NCI-H1694 (cell line): ENCODE measurements at regions not wholly inside any gene's neighbourhood (a gene's known extent, or its start where the extent isn't known, plus 50 kb on each side); places are given as distances from the start of the nearest gene placed in this dataset.
"Not testable (repeated sequence)": the region's sequence is repeated elsewhere in the genome, so short reads cannot be mapped to it uniquely, and the experiment has no call there.

Experiments used
- DNase-seq: peaks from one replicate; lab custom pipeline; 2025; lab: John Stamatoyannopoulos, UW

DNA sequence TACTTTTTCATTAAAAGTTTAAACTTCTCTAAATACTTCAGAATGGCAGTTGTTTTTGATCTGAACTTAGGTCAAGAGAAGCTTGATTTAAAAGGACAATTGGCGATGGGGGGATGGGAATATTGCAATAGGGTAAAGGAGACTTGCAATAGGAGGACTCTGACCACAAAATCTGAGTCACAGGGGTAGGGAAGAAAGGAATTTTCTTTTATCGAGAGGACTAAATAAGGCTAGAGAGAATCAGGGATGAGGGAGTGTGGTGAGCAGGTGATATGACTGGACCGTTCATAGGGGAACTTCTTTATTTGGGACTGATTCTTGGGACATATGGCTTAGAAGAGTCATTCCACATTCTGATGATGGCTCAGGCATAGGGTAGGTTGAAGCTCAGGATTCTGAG lies 1260.2 kb downstream of the ADGRL3 start:
- DNase-seq, result no peak

GRCh38 chr4:62457356-62457755 lies 1257.2 kb downstream of the ADGRL3 start:
- no peak for DNase-seq

GRCh38 chr4:62455871-62456270 lies 1255.7 kb downstream of the ADGRL3 start:
- no peak for DNase-seq

GRCh38 chr4:62454535-62454934 lies 1254.4 kb downstream of the ADGRL3 start:
- DNase-seq, result no peak

DNA sequence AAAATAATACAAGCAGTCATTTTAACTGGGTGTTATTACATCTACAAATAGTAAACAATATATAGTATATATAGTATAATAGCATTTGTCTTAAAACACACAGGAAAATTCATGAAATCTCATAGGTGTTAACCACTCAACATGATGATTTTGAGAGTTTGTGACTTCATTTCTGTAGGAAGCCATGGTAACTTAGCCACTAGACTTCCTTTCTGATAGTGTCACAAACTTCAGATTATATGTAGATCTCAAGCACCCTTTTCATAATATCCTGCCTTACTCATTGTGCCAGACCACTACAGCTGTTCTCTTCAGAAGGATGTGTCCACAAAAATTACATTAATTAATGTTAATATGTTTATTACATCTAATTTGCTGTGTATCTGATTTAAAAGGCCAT lies 1250.6 kb downstream of the ADGRL3 start:
- no peak for DNase-seq

DNA sequence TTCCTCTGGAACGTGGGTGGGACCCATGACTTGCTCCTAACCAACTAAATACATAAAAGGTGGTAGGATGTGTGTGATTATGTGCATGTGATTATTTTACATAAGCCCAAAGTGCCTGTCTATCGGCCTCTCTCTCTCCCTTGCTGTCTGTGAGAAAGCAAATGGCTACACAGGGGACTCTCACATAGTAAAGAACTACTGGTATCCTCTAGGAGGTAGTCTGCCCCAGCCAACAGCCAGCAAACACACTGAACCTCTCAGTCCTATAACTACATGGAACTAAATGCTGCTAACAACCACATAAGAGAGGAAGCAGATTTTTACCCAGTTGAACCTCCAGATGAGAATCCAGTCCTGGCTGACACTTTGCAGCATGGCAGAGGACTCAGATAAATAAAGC lies 1249.4 kb downstream of the ADGRL3 start:
- no peak for DNase-seq

GRCh38 chr4:62448911-62449310 lies 1248.8 kb downstream of the ADGRL3 start:
- DNase-seq, result no peak

GRCh38 chr4:62439051-62439450 lies 1238.9 kb downstream of the ADGRL3 start:
- DNase-seq, result no peak

DNA sequence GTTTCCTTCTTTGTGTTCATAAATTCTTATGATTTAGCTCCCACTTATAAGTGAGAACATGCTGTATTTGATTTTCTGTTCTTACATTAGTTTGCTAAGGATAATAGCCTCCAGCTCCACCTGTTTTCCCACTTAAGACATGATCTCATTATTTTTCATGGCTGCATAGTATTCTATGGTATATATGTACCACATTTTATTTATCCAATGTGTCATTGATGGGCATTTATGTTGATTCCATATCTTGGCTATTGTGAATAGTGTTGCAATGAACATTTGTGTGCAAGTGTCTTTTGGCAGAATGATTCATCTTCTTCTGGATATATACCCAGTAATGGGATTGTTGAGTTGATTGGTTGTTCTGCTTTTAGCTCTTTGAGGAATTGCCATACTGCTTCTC lies 1234.8 kb downstream of the ADGRL3 start:
- DNase-seq, result no peak

DNA sequence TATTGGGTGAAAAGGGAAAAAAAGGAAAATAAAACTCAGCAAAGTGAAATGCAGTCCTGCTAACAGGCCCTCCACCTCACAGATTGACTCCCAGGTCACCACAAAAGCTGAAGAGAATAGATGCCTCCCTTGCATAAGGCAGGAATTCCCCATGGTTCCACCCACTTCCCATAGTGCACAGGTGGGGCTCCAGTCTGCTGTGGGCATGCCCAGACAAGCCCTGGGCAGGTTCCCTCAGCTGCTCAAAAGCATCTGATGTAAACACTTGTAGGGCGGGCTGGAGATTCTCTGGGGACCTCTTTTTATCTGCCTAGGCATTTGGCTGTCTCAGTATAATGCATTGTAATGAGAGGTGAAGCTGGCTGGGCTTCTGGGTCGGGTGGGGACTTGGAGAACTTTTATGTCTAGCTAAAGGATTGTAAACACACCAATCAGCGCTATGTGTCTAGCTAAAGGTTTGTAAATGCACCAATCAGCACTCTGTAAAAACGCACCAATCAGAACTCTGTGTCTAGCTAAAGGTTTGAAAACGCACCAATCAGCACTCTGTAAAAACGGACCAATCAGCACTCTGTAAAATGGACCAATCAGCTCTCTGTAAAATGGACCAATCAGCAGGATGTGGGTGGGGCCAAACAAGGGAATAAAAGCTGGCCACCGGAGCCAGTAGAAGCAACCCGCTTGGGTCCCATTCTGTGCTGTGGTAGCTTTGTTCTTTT lies 1231.5 kb downstream of the ADGRL3 start:
- not testable (repeated sequence) for DNase-seq

DNA sequence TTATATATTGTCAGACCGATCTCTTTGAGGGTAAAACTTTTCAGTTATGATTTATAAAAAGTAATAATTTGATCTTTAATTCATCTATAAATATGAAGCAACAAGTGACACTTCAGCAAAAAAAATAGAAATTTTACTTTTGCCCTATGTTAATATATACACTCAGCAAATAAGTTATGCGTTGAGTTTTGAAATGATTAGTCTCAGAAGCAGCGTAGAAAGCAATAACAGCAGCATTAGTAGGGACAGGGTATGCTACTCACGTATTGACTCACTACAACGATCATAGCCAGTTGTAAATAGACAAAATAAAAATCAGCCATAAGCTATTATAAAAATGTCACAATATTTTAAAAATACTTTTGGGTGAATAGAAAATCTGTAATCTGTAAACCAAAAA lies 1229.2 kb downstream of the ADGRL3 start:
- DNase-seq, result no peak

DNA sequence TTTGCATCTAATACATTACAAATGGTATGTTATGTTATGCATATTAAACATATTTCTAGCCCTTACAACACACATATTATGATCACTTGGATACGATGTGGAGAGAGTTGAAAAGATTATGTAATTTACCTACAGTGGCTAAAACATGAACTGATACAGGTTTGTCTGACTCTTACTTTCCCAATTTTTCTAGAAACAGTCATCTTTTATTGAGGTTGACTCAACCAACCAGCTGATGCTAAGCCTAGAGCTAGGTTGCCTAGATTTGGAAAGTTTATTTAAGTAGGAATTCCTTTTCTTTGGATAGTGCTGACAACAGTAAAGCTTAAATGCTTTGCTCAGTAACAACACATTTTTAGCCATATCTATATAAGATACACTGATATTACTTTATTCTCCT lies 1215.1 kb downstream of the ADGRL3 start:
- DNase-seq, result no peak

- no peak for DNase-seq
Observed at GRCh38 chr4:62414563-62414962, 1214.4 kb downstream of the ADGRL3 start.

GRCh38 chr4:62410371-62411003 lies 1210.4 kb downstream of the ADGRL3 start:
- DNase-seq, result no peak

DNA sequence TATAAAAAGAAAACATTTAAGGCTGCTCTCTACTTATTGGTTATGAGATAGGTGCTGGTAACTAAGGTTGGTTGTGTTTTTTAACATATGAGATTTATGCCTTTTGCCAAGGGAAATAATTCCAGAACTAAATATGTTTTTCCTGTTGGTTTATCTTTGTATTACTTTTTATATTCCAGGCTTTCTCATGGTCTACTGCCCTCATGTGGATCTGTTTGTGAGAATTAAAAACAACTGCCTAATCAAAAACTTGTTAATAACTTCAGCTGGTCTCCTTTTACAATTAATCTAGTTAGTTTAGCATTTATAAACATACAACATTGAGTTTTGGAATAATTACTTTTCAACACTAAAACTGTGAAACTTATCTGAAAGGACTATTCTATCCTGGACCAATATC lies 1208.3 kb downstream of the ADGRL3 start:
- no peak for DNase-seq

- DNase-seq, result no peak
Observed at GRCh38 chr4:62407534-62407933, 1207.4 kb downstream of the ADGRL3 start.

- DNase-seq, result no peak
Observed at GRCh38 chr4:62402088-62402806, 1202.1 kb downstream of the ADGRL3 start.

- no peak for DNase-seq
Observed at GRCh38 chr4:62399242-62399641, 1199.1 kb downstream of the ADGRL3 start.

GRCh38 chr4:62398318-62398717 lies 1198.2 kb downstream of the ADGRL3 start:
- DNase-seq, result no peak

- no peak for DNase-seq
Observed at GRCh38 chr4:62394766-62395165, 1194.6 kb downstream of the ADGRL3 start.

DNA sequence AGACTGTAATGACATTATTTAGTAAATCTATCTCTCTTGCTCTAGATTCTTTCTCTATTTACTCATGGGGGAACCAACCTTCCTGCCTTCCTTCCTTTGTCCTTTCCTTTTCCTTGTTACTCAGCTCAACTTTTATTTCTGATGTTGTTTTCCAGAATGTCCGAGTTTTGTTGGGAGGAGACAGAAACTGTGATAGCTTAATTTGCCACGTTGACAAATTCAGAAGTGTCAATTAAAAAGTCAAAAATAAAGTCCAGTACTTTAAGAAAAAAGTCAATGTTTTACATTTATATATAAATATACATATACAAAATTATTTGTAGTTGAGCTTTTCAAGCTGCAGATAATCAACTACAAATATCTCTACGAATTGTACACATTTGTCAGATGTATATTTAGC lies 1187.7 kb downstream of the ADGRL3 start:
- no peak for DNase-seq

- no peak for DNase-seq
Observed at GRCh38 chr4:62377700-62378099, 1177.6 kb downstream of the ADGRL3 start.

DNA sequence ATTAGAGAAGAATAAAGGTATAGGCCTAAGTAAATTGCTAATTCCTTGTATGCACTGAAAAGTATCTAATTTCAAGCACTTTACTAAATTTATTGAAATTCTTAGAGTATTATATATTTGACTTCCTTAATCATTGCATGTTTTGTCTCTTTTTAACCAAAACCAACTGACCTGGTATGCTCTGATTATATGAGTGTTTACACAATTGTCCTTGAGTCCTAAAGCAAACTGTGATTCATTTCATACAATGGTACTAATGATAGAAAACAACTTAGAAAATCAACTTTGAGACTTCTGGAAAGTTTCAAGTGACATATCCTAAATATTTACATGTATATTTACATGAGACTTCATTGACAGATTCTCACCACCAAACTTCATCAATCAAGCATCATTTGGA lies 1177.1 kb downstream of the ADGRL3 start:
- DNase-seq, result no peak
